ENCODE measurements at regions not wholly inside any gene's neighbourhood (a gene's known extent, or its start where the extent isn't known, plus 50 kb on each side); places are given as distances from the start of the nearest gene placed in this dataset.

- Histone ChIP-seq H3K27me3 (ENCODE audit: control insufficient read depth, insufficient read depth, low read length) (no peaks in the 10 kb centered on the region), H3K36me3 (ENCODE audit: control insufficient read depth, insufficient read depth, low read length) (no peaks in the 10 kb centered on the region), H3K4me1 (ENCODE audit: control insufficient read depth, insufficient read depth, low read length) (peaks cover under 1% of the 10 kb centered on the region), H3K4me3 (ENCODE audit: low read length) (no peak overlapping the region), H3K9ac (ENCODE audit: low read length) (no peak overlapping the region), H3K9me3 (ENCODE audit: control insufficient read depth, low read length) (no peaks in the 10 kb centered on the region)
Measured at GRCh38 chr2:30310371-30310770, 79.0 kb downstream of the LBH start.

- no peaks in the 10 kb centered on the region for H3K36me3 ChIP-seq (ENCODE audit: control insufficient read depth, insufficient read depth, low read length)
- no peak overlapping the region for H3K4me3 ChIP-seq (ENCODE audit: low read length)
- H3K27me3 ChIP-seq (ENCODE audit: control insufficient read depth, insufficient read depth, low read length) = no peaks in the 10 kb centered on the region
- no peaks in the 10 kb centered on the region for H3K9me3 ChIP-seq (ENCODE audit: control insufficient read depth, low read length)
- H3K9ac ChIP-seq (ENCODE audit: low read length) = no peak overlapping the region
- H3K4me1 ChIP-seq (ENCODE audit: control insufficient read depth, insufficient read depth, low read length) = no peaks in the 10 kb centered on the region
Measured at GRCh38 chr2:30310955-30311354, 79.6 kb downstream of the LBH start.

- Histone ChIP-seq H3K36me3 (ENCODE audit: control insufficient read depth, insufficient read depth, low read length) (no peaks in the 10 kb centered on the region), H3K9ac (ENCODE audit: low read length) (no peak overlapping the region), H3K4me1 (ENCODE audit: control insufficient read depth, insufficient read depth, low read length) (no peaks in the 10 kb centered on the region), H3K9me3 (ENCODE audit: control insufficient read depth, low read length) (no peaks in the 10 kb centered on the region), H3K4me3 (ENCODE audit: low read length) (no peak overlapping the region), H3K27me3 (ENCODE audit: control insufficient read depth, insufficient read depth, low read length) (no peaks in the 10 kb centered on the region)
Measured at GRCh38 chr2:30311711-30312110, 80.4 kb downstream of the LBH start.

- H3K9me3 ChIP-seq (ENCODE audit: control insufficient read depth, low read length) = no peaks in the 10 kb centered on the region
- H3K36me3 ChIP-seq (ENCODE audit: control insufficient read depth, insufficient read depth, low read length) = no peaks in the 10 kb centered on the region
- no peaks in the 10 kb centered on the region for H3K4me1 ChIP-seq (ENCODE audit: control insufficient read depth, insufficient read depth, low read length)
- H3K9ac ChIP-seq (ENCODE audit: low read length) = no peak overlapping the region
- no peak overlapping the region for H3K4me3 ChIP-seq (ENCODE audit: low read length)
- no peaks in the 10 kb centered on the region for H3K27me3 ChIP-seq (ENCODE audit: control insufficient read depth, insufficient read depth, low read length)
Measured at GRCh38 chr2:30312916-30313315, 81.6 kb downstream of the LBH start.

DNA sequence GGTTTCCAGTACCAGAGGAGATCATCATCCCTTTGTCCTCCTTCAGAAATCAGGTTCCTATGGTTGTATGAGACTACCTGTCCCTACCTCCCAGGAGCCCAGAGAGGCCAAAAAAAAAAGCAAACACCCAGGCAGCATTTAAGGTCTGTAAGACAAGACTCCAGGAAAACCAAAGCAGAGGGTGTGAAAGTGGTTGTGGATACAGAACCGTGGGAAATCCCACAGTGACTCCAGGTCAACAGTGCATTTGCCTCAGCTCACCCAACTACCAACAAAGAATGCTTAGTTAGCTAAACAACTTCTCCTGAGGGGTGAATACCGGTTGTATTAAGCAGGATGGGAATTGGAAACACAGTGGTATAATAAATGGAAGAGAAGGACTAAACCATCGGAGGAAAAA, 83.6 kb downstream of the LBH start:
- Histone ChIP-seq H3K27me3 (ENCODE audit: control insufficient read depth, insufficient read depth, low read length) (no peaks in the 10 kb centered on the region), H3K4me3 (ENCODE audit: low read length) (no peak overlapping the region), H3K36me3 (ENCODE audit: control insufficient read depth, insufficient read depth, low read length) (no peaks in the 10 kb centered on the region), H3K9me3 (ENCODE audit: control insufficient read depth, low read length) (no peaks in the 10 kb centered on the region), H3K4me1 (ENCODE audit: control insufficient read depth, insufficient read depth, low read length) (no peaks in the 10 kb centered on the region), H3K9ac (ENCODE audit: low read length) (no peak overlapping the region)

DNA sequence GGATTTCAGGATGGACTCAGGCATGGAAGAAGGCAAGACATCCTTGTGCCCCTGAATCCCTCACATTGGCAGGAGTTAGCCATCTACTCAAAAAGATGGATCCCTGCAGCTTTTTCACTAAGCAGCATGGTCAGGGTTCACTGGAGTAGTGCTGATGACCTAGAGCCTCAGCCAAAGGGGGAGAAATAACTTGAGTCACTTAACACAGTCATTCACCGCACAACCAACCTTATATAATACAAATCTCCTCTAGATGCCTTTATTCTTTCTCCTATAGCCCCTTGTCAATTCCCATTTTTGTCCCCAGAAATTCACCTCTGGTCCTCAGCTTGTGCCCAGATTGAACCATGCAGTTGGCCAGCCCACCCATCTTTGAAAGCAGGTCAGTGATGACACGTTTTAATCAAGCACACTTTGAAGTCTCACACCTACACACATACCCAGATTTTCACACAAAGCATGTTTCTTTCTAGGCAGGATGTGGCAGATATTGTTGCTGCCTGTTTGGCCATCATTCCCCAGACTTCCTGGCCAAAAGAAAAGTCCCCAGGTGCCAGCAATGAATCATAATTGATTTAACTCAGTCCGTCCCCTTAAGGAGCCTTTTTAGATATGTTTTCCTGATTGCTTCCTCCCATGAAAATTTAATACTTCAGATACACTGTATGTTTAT, 84.2 kb downstream of the LBH start:
- Histone ChIP-seq H3K9ac (ENCODE audit: low read length) (no peak overlapping the region), H3K4me3 (ENCODE audit: low read length) (no peak overlapping the region), H3K4me1 (ENCODE audit: control insufficient read depth, insufficient read depth, low read length) (no peaks in the 10 kb centered on the region), H3K36me3 (ENCODE audit: control insufficient read depth, insufficient read depth, low read length) (no peaks in the 10 kb centered on the region), H3K27me3 (ENCODE audit: control insufficient read depth, insufficient read depth, low read length) (no peaks in the 10 kb centered on the region), H3K9me3 (ENCODE audit: control insufficient read depth, low read length) (no peaks in the 10 kb centered on the region)

GRCh38 chr2:30316408-30316807, 85.1 kb downstream of the LBH start:
- no peaks in the 10 kb centered on the region for H3K27me3 ChIP-seq (ENCODE audit: control insufficient read depth, insufficient read depth, low read length)

DNA sequence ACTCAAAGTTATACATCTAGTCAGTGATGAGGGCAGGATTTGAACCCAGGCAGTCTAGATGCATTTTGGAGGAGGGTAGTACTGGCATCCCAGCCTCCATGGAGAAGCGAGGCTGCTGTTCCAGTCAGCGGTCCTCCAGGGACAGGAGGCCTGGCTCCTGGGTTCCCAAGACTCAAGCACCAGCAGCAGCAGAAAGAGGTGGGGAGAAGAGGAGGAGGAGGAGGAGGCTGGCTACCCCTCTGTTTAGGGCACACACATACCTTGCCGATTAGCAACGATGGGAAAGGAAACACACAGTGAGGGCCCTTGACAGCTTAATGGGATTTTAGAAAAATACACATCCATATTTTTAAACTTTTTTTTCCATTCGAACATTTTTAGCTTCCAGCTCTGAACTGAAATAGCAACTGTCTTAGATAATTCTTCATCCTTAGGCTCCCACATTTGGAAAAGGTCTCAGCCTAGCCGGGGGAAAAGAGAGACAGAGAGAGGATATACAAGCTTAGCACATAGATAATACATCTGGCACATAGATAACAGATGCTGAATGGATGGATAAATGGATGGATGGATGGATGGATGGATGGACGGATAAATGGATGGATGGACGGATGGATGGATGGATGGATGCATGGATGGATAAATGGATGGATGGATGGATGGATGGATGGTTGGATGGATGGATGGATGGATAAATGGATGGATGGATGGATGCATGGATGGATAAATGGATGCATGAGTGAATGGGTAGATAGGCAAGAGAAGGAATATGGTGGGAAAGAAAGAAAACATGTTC, 87.9 kb downstream of the LBH start:
- no peak overlapping the region for H3K4me3 ChIP-seq (ENCODE audit: low read length)
- no peak overlapping the region for H3K9ac ChIP-seq (ENCODE audit: low read length)
- H3K27me3 ChIP-seq (ENCODE audit: control insufficient read depth, insufficient read depth, low read length) = no peaks in the 10 kb centered on the region
- no peaks in the 10 kb centered on the region for H3K4me1 ChIP-seq (ENCODE audit: control insufficient read depth, insufficient read depth, low read length)
- H3K36me3 ChIP-seq (ENCODE audit: control insufficient read depth, insufficient read depth, low read length) = no peaks in the 10 kb centered on the region
- H3K9me3 ChIP-seq (ENCODE audit: control insufficient read depth, low read length) = no peaks in the 10 kb centered on the region

More at GRCh38 chr2:30316408-30316807, 85.1 kb downstream of the LBH start:
- no peak overlapping the region for H3K9ac ChIP-seq (ENCODE audit: low read length)
- no peaks in the 10 kb centered on the region for H3K9me3 ChIP-seq (ENCODE audit: control insufficient read depth, low read length)
- no peak overlapping the region for H3K4me3 ChIP-seq (ENCODE audit: low read length)
- H3K4me1 ChIP-seq (ENCODE audit: control insufficient read depth, insufficient read depth, low read length) = no peaks in the 10 kb centered on the region
- no peaks in the 10 kb centered on the region for H3K36me3 ChIP-seq (ENCODE audit: control insufficient read depth, insufficient read depth, low read length)

DNA sequence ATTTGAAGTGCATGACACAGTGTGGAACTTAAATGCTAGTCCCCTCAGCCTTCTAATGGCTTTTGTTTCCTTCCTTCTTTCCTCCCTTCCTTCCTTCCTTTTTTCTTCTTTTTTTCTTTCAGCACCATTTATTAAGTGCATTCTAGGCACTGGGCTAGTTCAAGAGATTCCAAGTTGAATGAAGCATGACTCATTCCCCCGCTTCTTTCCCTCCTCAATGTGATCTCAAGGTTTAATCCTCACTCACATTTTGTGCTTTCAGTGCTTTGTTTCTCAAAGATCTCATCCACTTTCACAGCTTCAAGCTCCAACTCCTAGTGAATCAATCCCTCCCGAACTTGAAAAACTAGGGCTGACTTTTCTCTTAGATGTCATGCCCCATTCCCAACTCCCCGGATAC, 90.1 kb downstream of the LBH start:
- Histone ChIP-seq H3K27me3 (ENCODE audit: control insufficient read depth, insufficient read depth, low read length) (no peaks in the 10 kb centered on the region), H3K9me3 (ENCODE audit: control insufficient read depth, low read length) (no peaks in the 10 kb centered on the region), H3K4me3 (ENCODE audit: low read length) (no peak overlapping the region), H3K4me1 (ENCODE audit: control insufficient read depth, insufficient read depth, low read length) (peaks cover 8% of the 10 kb centered on the region), H3K36me3 (ENCODE audit: control insufficient read depth, insufficient read depth, low read length) (no peaks in the 10 kb centered on the region), H3K9ac (ENCODE audit: low read length) (no peak overlapping the region)

DNA sequence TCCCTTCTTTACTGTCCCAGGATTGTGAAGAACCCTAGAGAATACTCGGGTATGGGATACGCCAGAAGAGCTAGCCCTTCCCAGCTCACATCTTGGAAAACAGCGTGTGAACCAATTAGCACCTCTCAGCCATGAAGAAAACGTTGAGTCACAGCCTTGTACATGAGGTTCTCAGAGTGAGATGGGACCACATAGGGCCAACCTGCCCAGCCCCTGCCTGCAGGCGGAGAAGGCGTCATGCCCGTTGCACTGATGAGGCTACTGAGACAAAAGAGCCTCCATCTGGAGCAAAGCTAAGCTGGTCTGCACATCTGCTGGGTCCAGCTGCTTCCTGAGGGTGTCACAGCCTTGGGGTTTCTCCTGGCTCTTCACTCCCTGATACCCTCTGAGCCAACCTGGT, 92.2 kb downstream of the LBH start:
- Histone ChIP-seq H3K4me1 (ENCODE audit: control insufficient read depth, insufficient read depth, low read length) (peaks cover 11% of the 10 kb centered on the region), H3K9me3 (ENCODE audit: control insufficient read depth, low read length) (no peaks in the 10 kb centered on the region), H3K36me3 (ENCODE audit: control insufficient read depth, insufficient read depth, low read length) (no peaks in the 10 kb centered on the region), H3K4me3 (ENCODE audit: low read length) (no peak overlapping the region), H3K27me3 (ENCODE audit: control insufficient read depth, insufficient read depth, low read length) (no peaks in the 10 kb centered on the region), H3K9ac (ENCODE audit: low read length) (no peak overlapping the region)

DNA sequence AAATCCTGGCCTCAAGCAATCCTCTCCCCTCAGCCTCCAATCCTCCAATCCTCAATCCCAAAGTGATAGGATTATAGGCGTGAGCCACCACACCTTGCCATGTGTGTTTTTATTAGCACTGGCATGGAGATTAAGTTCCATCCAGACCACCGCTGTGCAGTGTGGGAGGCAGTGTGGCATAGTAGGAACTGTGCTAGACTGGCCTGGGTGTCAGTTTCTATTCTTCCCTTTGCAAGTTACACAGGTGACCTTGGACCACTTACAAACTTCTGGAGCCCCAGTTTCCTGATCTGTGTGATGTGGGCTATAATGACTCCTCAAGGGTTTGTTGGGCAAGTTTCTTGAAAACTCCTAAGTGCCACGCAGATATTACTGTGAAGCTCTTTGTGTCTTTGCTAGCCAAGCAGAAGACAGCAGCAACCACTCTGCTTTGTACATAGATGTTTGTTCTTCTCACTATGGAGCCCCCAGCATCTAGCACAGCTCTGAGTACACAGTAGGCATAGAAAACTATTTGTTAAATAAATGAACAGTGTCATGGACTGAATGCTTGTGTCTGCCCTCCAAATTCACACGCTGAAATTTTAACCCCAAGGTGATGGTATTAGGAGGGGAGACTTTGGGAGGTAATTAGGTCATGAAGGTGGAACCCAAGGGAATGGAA, 93.0 kb downstream of the LBH start:
- Histone ChIP-seq H3K4me3 (ENCODE audit: low read length) (no peak overlapping the region), H3K9ac (ENCODE audit: low read length) (no peak overlapping the region), H3K4me1 (ENCODE audit: control insufficient read depth, insufficient read depth, low read length) (peaks cover 11% of the 10 kb centered on the region), H3K27me3 (ENCODE audit: control insufficient read depth, insufficient read depth, low read length) (no peaks in the 10 kb centered on the region), H3K36me3 (ENCODE audit: control insufficient read depth, insufficient read depth, low read length) (no peaks in the 10 kb centered on the region), H3K9me3 (ENCODE audit: control insufficient read depth, low read length) (no peaks in the 10 kb centered on the region)

DNA sequence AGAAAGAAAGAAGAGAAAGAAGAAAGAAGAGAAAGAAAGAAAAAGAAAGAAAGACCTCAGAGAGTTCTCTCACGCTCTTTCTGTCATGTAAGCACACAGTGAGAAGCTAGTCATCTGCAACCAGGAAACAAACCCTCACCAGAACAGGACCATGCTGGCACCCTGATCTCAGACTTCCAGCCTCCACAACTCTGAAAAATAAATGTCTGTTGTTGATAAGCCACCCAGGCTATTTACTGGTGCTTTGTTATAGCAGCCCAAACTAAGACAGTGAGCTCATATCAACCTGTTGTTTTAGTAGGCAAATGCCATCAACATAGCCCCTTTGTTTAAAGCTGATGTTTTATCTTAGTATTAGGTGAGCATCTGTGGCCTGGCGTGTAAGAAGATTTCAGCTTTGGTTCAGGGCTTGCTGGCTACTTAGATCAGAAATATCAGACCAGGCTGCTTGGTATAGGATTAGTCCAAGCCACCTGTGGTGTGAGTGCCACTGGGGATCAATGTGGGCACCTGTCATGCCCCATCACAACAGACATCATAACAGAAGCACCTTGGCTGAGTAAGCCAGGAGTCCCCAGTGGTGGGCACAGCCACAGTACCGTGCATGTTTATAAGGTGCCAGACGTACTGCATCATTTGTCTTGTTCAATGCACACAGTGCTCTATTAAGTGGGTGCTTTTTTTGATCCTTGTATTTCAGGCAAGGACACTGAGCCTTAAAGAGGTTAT, 94.4 kb downstream of the LBH start:
- H3K9ac ChIP-seq (ENCODE audit: low read length) = no peak overlapping the region
- no peaks in the 10 kb centered on the region for H3K9me3 ChIP-seq (ENCODE audit: control insufficient read depth, low read length)
- H3K27me3 ChIP-seq (ENCODE audit: control insufficient read depth, insufficient read depth, low read length) = no peaks in the 10 kb centered on the region
- no peak overlapping the region for H3K4me3 ChIP-seq (ENCODE audit: low read length)
- H3K36me3 ChIP-seq (ENCODE audit: control insufficient read depth, insufficient read depth, low read length) = no peaks in the 10 kb centered on the region
- H3K4me1 ChIP-seq (ENCODE audit: control insufficient read depth, insufficient read depth, low read length) = peaks cover 11% of the 10 kb centered on the region
